HG03060 (cell line): ENCODE measurements at regions not wholly inside any gene's neighbourhood (a gene's known extent, or its start where the extent isn't known, plus 50 kb on each side); places are given as distances from the start of the nearest gene placed in this dataset.
"Not testable (repeated sequence)": the region's sequence is repeated elsewhere in the genome, so short reads cannot be mapped to it uniquely, and the experiment has no call there.

Experiments
- ATAC-seq: cut with Tn5 transposase; IDR thresholded peaks from one replicate; pipeline ENCODE4 v1.9.1; 2021; ENCODE audit warnings: low read depth, moderate number of reproducible peaks; ENCODE audit not compliant: unreplicated experiment

DNA sequence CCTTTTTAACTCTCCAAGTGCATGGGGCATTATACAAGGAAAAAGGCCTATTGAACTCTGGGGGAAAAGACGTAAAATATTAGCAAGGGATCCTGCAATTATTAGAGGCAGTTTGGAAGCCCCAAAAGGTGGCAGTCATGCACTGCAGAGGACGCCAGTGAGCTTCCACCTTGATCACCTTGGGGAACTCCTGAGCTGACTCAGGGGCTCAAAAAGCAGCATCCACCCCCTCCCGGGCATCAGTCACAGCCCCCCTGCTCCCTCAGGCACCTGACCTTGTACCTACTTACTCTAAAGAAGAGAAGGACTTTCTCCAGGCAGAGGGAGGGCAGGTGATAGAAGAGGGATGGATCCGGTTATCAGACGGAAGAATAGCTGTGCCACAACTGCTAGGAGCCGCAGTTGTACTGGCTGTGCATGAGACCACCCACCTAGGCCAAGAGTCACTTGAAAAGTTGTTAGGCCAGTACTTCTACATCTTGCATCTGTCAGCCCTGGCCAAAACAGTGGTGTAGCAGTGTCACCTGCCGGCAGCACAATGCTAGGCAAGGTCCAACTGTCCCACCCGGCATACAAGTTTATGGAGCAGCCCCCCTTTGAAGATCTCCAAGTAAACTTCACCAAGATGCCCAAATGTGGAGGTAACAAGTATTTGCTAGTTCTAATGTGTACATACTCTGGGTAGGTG lies 601.6 kb downstream of the UQCRFS1 start:
- ATAC-seq: not testable (repeated sequence)

DNA sequence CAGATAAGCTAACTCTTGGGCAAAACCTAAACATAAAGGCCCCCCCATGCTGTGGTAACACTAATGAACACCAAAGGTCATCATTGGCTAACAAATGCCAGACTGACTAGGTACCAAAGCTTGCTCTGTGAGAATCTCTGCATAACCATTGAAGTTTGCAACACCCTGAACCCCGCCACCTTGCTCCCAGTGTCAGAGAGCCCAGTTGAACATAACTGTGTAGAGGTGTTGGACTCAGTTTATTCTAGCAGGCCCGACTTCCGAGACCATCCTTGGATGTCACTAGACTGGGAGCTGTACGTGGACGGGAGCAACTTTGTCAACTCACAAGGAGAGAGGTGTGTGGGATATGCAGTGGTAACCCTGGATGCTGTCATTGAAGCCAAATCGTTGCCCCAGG lies 602.2 kb downstream of the UQCRFS1 start:
- ATAC-seq: no peak

DNA sequence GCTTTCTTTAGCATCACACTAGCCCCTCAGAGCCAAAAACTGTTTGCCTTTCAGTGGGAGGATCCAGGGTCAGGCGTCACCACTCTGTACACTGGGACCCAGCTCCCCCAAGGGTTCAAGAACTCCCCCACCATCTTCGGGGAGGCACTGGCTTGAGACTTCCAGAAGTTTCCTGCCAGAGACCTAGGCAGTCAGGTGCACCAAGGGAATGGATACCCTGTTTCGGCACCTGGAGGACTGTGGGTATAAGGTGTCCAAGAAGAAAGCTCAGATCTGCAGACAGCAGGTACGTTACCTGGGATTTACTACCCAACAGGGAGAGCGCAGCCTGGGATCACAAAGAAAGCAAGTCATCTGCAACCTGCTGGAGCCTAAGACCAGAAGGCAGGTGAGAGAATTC lies 603.0 kb downstream of the UQCRFS1 start:
- no peak for ATAC-seq

DNA sequence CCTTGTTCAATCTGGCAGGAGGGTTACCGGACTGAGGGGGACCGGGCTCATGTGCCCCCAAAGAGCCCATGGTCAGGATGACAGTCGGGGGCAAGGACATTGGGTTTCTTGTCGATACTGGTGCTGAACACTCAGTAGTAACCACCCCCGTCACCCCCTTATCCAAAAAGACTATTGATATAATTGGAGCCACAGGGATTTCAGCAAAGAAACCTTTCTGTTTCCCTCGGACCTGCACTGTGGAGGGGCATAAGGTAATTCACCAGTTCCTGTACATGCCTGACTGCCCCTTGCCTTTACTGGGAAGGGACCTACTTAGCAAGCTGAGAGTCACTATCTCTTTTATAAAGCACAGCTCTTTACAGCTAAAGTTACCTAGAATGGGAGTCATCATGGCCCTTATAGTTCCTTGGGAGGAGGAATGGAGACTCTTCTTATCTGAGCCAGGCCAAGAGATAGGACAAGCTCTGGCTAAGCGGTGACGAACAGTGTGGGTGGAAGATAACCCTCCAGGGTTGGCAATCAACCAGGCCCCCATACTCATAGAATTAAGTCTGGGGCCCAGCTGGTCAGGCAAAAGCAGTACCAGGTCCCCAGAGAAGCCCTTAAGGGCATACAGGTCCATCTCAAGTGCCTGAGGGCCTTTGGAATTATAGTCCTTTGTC lies 603.7 kb downstream of the UQCRFS1 start:
- ATAC-seq: no peak

DNA sequence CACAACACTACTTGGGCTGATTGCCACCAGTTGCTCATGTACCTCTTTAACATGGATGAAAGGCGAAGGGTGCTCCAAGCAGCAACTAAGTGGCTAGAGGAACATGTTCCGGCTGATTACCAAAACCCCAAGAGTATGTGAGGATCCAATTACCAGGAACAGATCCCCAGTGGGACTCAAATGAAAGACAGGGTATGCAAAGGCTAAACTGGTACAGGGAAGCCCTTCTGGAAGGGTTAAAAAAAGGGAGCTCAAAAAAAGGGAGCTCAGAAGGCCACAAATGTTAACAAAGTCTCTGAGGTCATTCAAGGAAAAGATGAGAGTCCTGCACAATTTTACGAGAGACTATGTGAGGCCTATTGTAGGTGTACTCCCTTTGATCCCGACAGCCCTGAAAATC lies 604.7 kb downstream of the UQCRFS1 start:
- ATAC-seq: no peak

DNA sequence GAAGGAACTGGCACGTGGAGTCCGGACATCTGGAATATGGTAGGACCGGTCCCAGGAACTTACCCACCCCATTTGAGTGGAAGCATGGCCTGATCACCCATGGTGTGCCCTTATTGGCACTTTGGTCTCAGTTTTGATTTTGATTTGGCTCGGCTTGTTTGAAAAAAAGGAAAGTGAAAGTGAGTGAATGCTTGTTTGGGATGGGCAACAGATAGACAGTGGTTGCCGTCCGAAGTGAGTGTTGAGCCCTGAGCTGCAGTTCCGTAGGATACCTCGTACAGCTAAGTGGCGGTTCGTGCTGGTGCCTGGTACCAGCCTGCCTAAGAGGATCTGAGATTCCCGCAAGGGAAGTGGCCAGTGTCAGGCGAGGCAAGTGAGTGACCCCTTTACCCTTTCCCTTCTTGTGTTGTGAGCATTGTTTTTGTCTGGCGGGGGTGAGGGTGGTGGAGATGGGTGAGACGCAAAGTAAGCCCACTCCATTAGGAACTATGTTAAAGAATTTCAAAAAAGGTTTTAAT lies 605.8 kb downstream of the UQCRFS1 start:
- no peak for ATAC-seq

DNA sequence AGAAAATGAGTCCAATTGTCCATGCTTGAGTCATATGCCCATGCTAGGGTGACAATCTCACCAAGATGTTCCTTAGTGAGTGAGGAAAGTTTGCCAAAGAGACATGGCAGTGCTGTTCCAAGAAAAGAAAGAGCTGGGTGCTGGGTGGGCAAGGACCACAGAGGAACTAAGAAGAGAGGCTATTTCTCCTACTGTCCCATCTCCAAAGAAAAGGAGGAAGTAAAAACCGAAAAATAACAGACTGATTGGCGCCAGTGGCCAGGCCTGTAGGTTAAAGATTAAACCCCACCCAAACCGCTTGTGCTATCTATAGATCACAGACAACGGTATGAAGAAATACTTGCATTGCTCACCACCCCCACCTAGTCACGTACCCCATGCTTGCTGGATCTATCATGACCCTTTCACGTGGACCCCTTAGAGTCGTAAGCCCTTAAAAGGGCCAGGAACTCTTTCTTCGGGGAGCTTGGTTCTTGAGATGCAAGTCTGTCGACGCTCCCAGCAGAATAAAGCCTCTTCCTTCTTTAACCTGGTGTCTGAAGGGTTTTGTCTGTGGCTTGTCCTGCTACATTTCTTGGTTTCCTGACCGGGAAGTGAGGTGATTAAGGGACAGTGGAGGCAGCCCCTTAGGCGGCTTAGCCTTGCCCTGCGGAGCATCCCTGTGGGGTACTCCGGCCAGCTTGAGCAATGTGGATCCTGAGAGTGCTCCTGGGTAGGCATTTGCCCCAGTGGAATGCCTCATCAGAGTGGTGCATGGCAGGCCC lies 606.5 kb downstream of the UQCRFS1 start:
- no peak for ATAC-seq

DNA sequence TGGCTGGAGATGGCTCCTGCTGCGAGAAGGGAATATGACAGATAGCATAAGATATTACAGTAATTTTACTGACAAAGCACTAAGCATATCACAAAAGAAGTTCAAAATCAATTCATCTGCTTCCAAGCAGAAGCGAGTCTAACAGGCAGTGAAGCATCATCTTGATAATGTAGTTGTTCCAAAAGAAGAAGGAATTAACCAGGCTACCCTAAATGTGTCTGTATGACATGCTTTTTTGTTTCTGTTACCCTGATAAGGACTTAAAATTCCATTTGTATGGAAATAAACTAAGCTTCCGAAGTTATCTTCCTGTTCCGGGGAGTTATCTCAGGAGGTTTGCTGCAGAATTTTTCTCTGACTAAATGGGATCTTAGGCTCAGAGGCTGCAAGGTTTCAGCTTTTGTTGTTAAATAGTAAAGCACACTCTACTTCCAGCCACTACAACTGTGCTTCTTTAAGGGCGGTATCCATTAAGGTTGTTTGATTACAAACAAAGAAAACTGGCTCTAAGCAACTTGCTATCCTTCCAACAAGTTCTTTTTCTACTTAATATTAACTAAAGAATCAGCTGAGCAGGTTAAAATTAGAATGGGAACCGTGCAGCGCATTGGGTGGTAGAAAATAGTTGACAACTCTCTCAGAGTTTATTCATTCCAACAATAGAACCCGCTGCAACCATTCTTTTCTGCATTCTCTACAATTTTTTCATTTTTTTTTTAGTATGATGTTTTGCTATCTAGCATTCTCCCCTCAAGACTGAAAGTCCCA lies 607.3 kb downstream of the UQCRFS1 start:
- no peak for ATAC-seq

DNA sequence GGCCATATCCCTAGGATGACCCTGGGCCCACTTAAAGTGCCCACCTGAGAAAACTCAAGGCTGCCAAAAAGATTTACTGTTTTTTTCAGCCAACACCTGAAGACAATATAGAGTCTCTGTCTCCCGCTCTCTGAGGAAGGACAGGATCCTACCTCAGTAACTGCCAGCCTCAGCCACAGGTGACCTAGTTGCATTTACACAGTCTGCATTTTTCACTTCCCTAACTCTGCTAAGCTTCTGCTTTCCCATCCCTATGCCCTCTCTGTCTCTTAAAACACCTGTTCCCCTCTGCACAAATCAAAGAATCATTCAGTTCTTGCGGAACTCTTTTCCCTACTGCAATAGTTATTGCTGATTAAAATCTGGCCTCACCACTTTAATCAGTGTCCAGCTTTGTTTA lies 609.5 kb downstream of the UQCRFS1 start:
- ATAC-seq: no peak

DNA sequence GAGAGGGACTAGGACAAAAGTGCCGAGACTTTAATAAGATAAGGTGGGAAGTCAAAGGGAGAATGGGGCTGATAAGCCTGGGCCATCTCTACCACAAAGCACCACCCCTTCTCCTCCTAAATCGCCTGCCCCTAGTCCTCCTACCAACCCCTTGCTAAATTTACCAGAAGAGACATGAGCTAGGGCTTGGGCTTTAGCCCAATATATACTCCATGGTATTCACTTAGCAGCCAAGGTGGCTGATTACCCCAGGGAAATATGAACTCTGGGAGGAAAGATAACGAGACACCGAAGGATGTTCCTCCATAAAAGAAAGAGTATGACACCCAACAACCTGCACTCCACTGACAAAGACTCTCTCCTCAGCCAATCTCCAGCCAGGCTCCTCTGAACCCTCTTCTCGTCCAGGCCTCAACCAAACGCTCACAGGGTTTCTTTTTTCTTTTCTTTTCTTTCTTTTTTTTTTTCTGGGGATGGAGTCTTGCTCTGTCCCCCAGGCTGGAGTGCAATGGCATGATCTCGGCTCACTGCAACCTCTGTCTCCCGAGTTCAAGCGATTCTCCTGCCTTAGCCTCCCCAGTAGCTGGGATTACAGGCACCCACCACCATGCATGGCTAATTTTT lies 610.2 kb downstream of the UQCRFS1 start:
- ATAC-seq: no peak

DNA sequence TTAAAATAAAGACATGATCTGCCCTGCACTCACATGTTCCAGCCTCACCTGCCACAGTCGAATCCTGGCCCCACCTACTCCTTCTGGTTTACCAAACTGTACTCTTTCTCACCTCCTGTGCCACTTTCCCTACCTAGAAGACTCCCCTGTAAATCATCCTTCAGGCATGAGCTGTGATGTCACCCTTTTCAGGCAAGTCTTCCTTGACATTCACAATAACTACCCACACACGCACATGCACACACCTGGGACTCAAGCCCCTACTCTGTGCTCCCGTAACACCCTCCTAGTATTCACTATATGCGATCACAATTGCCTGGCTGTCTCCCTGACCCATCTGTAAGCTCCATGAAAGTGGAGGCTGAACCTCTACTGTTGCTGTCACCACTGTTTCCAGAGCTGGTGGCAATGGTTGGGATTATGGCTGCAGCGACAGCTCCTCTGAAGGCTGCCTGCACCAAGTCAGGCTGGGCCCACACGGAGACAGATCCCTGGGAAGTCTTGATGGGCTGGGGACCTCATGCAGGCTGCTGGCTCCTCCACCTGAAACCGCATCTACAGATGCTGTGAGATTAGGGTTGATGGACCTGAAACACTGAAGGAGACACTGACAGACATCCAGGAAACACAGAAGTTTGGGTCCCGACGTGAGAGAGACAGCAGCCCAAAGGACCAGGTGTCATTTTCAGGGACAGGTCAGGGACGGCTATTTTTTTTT lies 611.1 kb downstream of the UQCRFS1 start:
- no peak for ATAC-seq

DNA sequence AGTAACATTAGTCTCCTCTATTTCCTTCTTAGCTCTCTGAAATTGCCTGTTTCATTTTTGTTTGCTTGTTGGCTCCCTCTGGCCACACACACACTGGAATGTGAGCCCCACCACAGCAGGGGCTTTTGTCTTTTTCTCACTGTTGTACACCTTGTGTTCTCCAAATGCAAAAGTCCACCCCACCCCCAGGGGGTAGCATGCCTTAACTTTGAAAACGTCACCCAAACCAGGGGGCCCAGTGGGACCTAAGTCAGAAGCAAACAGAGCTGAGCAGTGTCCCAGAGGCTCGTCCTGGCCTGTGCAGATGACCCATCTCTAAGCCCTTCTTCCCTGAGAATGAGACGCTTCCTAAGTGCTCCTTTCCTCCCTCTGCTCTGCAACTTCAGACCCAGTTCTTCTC lies 614.1 kb downstream of the UQCRFS1 start:
- no peak for ATAC-seq

DNA sequence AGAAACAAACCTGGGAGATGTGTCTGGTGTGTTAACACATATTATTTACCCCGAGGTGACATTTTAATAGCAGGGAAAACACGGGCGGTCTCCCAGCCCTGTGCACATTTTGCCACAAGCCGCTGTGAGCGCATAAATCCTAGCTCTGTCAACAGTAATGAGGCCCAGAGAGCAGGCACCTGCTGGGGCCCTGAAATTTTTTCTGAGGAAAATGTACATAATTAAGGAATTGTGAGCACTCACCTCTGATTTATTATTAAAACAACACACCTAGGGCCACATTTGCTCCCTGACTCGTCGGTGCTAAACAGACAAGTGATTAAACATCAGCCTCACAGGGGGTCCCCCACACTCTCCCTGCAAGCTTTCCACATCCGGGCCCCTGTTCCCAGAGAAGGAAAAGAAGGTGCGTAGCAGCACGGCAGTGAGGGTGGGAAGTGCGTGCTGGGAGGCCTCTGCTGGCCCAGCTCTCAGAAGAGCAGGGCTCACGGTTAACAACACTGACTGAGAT lies 616.3 kb downstream of the UQCRFS1 start:
- ATAC-seq: no peak

DNA sequence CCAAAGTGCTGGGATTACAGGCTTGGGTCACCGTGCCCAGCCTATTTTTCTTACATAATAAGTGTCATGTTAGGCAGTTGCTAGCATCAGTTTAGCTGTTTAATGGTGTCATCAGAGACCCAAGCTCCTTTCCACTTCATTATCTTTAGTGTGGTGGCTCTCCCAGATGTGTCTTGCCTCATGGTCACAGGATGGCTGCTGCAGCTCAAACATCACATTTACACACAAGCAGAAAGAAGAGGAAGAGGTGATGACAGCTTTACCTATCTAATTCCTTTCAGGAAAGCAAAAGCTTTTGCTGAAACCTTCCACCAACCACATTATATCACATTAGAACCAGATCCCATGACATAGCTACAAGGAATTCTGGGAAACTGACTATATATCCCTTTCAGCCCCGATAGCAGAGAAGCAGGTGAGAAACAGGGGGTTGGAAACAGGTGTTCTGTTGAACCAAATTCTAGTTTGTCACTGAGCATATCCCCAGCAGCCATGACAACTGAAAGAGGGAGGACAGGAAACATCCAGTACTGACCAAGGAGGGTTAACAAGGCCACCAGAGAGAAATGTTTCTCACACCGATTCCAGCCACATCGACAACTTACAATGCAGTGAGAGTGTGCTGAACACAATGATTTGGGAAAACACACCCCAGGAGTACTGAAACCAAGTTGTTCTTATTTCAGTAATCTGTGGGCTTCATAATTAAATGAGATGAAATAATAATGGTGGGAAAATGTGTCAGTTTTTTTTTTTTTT lies 617.0 kb downstream of the UQCRFS1 start:
- ATAC-seq: no peak

DNA sequence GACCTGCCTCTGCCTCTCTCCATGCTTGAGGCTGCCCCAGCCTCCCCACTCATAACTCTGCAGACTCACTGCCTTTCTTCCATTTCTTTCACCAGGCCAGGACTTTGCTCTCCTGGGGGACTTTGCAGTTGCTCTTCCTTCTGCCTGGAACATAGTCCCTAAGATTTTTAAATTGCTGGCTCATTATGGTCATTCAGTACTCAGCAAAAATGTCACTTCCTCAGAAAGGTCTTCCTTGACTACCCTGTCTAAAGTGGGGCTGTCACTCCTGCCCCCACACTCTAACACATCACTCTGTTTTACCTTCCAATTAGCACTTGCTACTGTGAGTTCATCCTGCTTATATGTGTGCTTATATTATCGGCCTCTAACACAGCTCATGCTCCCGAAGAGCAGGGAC lies 618.2 kb downstream of the UQCRFS1 start:
- ATAC-seq: no peak

DNA sequence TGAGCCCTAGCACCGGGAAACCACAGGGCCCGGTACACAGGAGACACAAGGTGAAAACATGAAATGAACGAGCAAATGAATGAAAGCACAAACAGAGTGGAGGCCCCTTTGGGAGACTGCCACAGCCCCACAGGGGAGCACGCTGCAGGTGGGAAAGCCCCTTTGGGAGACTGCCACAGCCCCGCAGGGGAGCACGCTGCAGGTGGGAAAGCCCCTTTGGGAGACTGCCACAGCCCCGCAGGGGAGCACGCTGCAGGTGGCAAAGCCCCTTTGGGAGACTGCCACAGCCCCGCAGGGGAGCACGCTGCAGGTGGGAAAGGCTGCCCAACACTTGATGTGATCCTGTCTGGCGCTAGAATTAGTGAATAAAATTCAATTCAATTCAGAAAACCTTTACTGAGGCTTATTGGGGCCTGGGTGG lies 623.0 kb downstream of the UQCRFS1 start:
- not testable (repeated sequence) for ATAC-seq

DNA sequence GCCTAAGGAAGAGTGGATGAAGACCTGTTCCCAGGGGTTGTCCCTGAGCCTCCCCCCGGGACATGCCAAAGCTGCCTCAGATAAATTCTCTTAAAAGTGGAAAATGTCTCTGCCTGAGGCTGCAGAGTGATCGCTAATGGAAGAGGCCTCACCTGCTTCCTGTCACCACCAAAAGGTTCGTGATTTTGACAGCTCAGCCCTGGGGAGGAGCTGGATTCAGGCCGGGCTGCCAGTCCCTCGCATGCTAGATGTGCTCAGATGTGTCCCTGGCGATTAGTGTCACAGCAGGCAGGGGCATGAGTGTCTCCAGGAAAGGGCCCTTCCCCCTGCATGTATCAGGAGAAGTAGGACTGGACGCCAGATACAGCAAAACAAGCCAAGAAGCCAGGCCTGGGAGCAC lies 626.5 kb downstream of the UQCRFS1 start:
- no peak for ATAC-seq

DNA sequence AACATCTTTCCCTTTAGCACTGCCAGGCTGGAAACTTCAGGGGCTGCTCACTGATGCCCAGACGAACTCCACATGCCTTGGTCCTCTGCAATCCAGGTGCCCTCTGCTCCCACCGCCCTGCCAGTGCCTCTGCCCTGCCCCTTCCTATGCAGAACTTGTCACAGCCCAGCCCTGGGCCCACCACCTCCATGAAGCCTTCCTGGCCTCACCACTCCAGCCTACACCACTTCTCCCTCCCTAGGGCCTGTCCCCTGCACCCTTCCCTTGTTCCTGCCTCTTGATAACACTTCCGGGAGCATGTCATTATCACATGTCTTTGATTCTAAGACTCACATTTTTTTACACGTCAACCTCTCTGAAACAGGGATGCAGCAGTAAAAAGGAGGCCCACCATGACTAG lies 627.2 kb downstream of the UQCRFS1 start:
- no peak for ATAC-seq

DNA sequence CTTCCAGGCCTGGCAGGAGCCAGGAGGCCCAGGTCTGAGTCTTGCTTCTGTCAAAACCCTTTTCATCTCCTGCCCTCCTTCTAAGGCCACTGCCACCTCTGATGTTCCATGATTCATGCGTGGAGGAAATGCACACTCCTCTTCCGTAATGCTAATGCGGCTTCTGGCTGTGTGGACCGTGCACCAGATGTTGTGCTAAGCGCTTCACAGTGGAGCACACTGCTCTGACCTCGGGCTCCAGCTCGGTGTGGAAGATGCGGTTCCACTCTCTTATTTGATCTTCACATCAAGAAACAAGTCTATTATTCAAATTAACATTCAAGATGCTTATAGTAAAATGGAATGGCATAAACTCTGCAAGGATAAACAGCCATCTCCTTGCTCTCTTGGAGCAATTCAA lies 629.2 kb downstream of the UQCRFS1 start:
- no peak for ATAC-seq
